GM12873 (cell line): ENCODE measurements at regions not wholly inside any gene's neighbourhood (a gene's known extent, or its start where the extent isn't known, plus 50 kb on each side); places are given as distances from the start of the nearest gene placed in this dataset.

Source experiments
- CTCF ChIP-seq: IDR thresholded peaks from 2 replicates; pipeline ENCODE4 v1.5.1; 2012; ENCODE audit warnings: low read depth, mild to moderate bottlenecking, moderate library complexity, low read length, control low read depth; ENCODE audit not compliant: insufficient read depth; ENCODE audit errors: missing control alignments

GRCh38 chr15:70156671-70157271 is 59.1 kb upstream of the TLE3 start:
- no peak for TF ChIP-seq CTCF

- no peak for TF ChIP-seq CTCF
Measured at GRCh38 chr15:70154718-70155347, 57.1 kb upstream of the TLE3 start.

- no peak for TF ChIP-seq CTCF
Measured at GRCh38 chr15:70153921-70154717, 56.4 kb upstream of the TLE3 start.

GRCh38 chr15:70152070-70152480 is 54.4 kb upstream of the TLE3 start:
- TF ChIP-seq CTCF = no peak

- no peak for TF ChIP-seq CTCF
Measured at GRCh38 chr15:70151462-70151861, 53.7 kb upstream of the TLE3 start.

GRCh38 chr15:70151003-70151402 is 53.3 kb upstream of the TLE3 start:
- TF ChIP-seq CTCF = no peak

- TF ChIP-seq CTCF = no peak
Measured at GRCh38 chr15:70150405-70150747, 52.7 kb upstream of the TLE3 start.
